ENCODE measurements at regions not wholly inside any gene's neighbourhood (a gene's known extent, or its start where the extent isn't known, plus 50 kb on each side); places are given as distances from the start of the nearest gene placed in this dataset.

DNA sequence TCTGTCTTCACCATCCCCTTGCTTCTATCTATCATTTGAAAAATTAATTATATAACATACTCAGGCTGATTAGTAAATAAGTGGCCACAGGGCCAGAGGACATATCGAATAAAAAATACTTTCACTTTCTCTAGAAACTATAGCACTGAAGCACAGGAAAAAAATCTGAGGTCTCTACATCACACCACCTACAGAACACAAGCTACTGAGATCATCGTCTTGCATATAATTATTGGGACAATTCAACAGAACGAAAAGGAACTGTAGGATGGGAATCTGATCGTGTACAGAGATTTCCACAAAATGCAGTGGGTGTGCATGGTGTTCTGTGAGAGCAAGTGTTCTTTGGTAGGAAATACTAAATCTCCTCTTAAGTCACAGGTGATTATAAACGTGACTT lies 289.6 kb upstream of the ERCC4 start:
- no peak for TF ChIP-seq CTCF (IDR thresholded peaks at IDR 0.05)

DNA sequence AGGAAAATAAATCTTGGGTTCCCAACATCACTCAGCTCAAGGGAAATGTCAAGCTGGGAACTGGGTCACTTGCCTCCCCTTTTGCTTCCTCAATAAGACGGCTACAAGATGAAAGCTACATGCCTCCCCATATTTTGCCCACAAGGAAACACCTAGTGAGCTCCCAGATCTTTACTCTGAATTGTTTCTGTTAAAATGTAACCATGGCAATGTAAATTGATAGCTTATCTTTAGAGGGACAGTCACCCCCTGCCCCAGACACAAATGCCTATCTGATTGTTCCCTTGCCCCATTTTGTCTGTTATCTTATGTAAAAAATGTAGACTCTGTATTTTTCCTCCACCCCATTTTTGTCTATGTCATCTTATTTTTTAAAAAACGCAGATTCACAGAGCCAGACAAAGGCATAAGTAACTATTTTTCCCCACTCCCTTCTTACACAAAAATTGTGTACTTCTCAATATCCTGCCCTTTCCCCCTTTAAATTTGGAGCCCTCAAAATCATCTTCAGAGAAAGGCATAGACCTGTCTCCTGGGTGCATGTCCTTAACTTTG lies 288.7 kb upstream of the ERCC4 start:
- TF ChIP-seq CTCF (IDR thresholded peaks at IDR 0.05): no peak

DNA sequence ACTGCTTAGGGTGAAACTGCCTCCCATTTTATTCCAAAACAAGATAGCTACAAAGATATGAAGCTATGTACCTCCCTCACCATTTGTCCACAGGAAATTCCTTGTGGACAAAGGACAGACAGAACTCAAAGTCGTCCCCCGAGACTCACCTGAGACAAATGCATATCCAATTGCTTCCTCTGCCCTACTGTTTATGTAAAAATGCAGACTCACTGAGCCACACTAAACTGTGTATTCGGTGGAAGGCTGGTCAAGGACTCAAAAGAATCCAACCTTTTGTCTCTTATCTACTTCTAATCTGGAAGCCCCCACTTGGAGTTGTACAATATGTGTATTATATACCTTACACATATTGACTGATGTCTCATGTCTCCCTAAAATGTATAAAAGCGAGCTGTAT lies 288.0 kb upstream of the ERCC4 start:
- no peak for TF ChIP-seq CTCF (IDR thresholded peaks at IDR 0.05)

DNA sequence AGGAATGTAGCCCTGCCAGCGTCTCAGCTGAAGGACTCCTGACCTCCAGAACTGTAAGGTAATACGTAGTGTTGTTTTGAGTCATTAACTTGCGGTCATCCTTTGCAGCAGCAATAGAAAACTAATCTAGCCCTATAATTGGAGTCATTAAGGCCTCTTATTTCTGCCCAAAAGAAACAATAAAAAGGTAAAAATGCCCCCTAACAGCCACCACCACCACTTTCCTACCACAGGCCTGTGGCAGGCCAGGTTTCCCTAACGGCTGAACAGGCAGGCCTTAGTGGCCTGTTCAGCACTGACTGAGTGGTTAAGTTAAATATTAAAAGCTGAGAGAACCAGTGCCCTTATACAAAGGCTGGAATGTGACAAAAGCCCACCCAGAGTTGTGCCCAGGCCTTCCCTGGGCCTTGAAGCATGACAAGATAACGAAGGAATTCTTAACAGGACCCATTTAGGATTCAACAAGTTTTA lies 286.5 kb upstream of the ERCC4 start:
- no peak for TF ChIP-seq CTCF (IDR thresholded peaks at IDR 0.05)

DNA sequence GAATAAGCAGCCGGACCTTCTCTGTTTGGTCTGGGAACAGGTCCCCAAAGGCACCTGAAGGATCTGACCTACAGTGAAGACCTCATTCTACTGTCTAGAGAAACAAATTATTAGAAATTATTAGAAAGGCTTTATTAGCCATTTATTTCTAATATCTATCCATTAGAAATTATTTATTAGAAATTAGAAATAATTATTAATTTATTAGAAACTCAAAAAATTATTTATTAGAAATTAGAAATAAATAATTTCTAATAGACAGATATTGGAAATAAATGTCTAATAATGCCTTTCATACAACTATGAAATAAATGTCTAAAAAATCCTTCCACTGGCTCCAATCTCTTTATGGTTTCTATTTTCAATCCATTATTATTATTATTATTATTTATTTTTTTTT lies 285.7 kb upstream of the ERCC4 start:
- no peak for TF ChIP-seq CTCF (IDR thresholded peaks at IDR 0.05)

DNA sequence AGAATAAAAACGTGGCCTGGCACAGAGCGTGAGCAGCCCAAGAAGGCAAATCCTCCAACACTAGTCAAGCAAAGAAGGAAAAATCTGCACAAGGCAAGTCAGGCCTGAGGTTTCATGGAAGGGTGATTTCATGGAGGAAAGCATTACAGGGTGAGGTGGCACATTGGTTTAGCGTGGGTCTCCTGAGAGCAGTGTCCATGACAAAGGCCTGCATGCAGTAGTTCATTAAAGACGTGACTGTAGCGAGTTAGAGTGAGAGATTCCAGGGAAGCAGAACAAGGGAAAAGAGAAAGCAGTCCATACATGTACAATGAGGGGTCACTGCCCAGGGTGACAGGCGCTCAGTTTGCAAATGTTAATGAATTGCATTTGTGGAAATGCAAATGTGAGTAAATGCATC lies 285.0 kb upstream of the ERCC4 start:
- TF ChIP-seq CTCF (IDR thresholded peaks at IDR 0.05): no peak

DNA sequence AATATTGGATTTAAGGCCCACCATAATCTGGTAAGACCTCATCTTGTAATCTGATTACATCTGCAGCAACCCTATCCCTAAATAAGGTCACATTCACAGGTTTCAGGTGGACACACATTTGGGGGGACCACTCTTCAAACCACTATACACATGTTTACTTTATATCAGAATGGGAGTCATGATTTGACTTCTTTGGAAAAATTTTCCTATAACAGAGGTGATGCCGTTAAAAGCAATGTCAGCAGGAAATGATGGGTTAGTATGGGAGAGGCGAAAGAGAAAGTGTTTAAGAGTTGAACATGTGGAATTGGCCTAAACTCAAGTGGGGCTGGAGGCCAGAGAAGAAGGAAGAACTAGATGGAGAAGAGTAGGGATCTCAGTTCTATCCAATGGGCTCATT lies 281.7 kb upstream of the ERCC4 start:
- TF ChIP-seq CTCF (IDR thresholded peaks at IDR 0.05): no peak

DNA sequence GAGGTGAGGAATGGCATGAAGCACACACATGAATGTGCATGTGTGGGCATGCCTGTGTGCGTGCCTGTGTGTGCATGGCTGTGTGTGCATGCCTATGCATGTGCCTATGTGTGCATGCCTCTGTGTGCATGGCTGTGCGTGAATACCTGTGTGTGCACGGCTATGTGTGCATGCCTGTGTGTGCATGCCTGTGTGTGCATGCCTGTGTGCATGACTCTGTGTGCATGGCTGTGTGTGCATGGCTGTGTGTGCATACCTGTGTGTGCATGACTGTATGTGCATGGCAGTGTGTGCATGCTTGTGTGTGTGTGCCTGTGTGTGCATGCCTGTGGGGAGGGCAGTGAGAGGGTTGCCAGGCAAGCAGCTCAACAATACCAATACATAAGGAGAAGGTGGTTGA lies 276.5 kb upstream of the ERCC4 start:
- no peak for TF ChIP-seq CTCF (IDR thresholded peaks at IDR 0.05)

Measured in LNCAP (cell line).